GM21723 (cell line): ENCODE measurements at regions not wholly inside any gene's neighbourhood (a gene's known extent, or its start where the extent isn't known, plus 50 kb on each side); places are given as distances from the start of the nearest gene placed in this dataset.
"Not testable (repeated sequence)": the region's sequence is repeated elsewhere in the genome, so short reads cannot be mapped to it uniquely, and the experiment has no call there.

Experiments
- ATAC-seq: cut with Tn5 transposase; IDR thresholded peaks from one replicate; pipeline ENCODE4 v1.9.1; 2021; ENCODE audit warnings: mild to moderate bottlenecking, moderate library complexity; ENCODE audit not compliant: unreplicated experiment

- ATAC-seq, result no peak
Observed at GRCh38 chr4:55028196-55028595, 97.2 kb downstream of the KDR start.

GRCh38 chr4:55027596-55027995, 97.8 kb downstream of the KDR start:
- no peak for ATAC-seq

GRCh38 chr4:55025456-55025855, 99.9 kb downstream of the KDR start:
- ATAC-seq, result not testable (repeated sequence)

GRCh38 chr4:55023030-55023429, 102.4 kb downstream of the KDR start:
- no peak for ATAC-seq

- ATAC-seq, result no peak
Observed at GRCh38 chr4:55021214-55021613, 104.2 kb downstream of the KDR start.

- ATAC-seq, result no peak
Observed at GRCh38 chr4:55020131-55020530, 105.3 kb downstream of the KDR start.

GRCh38 chr4:55018978-55019377, 106.4 kb downstream of the KDR start:
- no peak for ATAC-seq

GRCh38 chr4:55018521-55018920, 106.9 kb downstream of the KDR start:
- ATAC-seq, result no peak

- no peak for ATAC-seq
Observed at GRCh38 chr4:55017406-55017805, 108.0 kb downstream of the KDR start.

GRCh38 chr4:55016131-55016530, 109.3 kb downstream of the KDR start:
- no peak for ATAC-seq

- no peak for ATAC-seq
Observed at GRCh38 chr4:55014876-55015275, 110.5 kb downstream of the KDR start.

GRCh38 chr4:55013431-55013955, 111.9 kb downstream of the KDR start:
- no peak for ATAC-seq

GRCh38 chr4:55012363-55013230, 112.8 kb downstream of the KDR start:
- ATAC-seq, result no peak

- ATAC-seq, result no peak
Observed at GRCh38 chr4:55011761-55012160, 113.6 kb downstream of the KDR start.

GRCh38 chr4:55010550-55010949, 114.8 kb downstream of the KDR start:
- ATAC-seq, result no peak

- no peak for ATAC-seq
Observed at GRCh38 chr4:55008166-55009056, 117.0 kb downstream of the KDR start.

- no peak for ATAC-seq
Observed at GRCh38 chr4:55005910-55006309, 119.5 kb downstream of the KDR start.

- no peak for ATAC-seq
Observed at GRCh38 chr4:55004831-55005230, 120.6 kb downstream of the KDR start.

GRCh38 chr4:55002431-55002830, 123.0 kb downstream of the KDR start:
- ATAC-seq, result no peak

- ATAC-seq, result no peak
Observed at GRCh38 chr4:55001538-55001937, 123.9 kb downstream of the KDR start.

GRCh38 chr4:54999003-54999402, 126.4 kb downstream of the KDR start:
- no peak for ATAC-seq
